HepG2 (cell line): ENCODE measurements at regions not wholly inside any gene's neighbourhood (a gene's known extent, or its start where the extent isn't known, plus 50 kb on each side); places are given as distances from the start of the nearest gene placed in this dataset.

Experiments used
- ATAC-seq: fragments of 200-7000 bp; cut with Tn5 transposase; 3 replicates; pipeline ENCODE4 v1.9.1; 2020; ENCODE audit warnings: mild to moderate bottlenecking, moderate library complexity
- BruUV-seq: library from RNA; stranded (reverse); fragments of 400-500 nt; replicated peaks from 2 replicates; lab custom pipeline; 2021; lab: Mats Ljungman, UMichigan
- CTCF ChIA-PET: fragments of 300-600 bp; formaldehyde crosslinking; extraction: SDS; loops from one replicate; lab custom pipeline; 2021; ENCODE audit warnings: low total read pairs, inconsistent platforms, low intra/inter-chr PET ratio; lab: Yijun Ruan, JAX
- POLR2A ChIA-PET: fragments of 350-600 bp; sonication (Branson Sonifier 250); formaldehyde crosslinking; loops from one replicate; lab custom pipeline; 2020; ENCODE audit warnings: antibody characterized with exemption, inconsistent platforms; lab: Yijun Ruan, JAX
- DNase-seq: peaks from one replicate; pipeline ENCODE4 v3.0.0-alpha.2; 2015; ENCODE audit warnings: low spot score
- FAIRE-seq: peaks from 3 replicates; lab custom pipeline; 2011; peaks lifted over from hg19 to GRCh38; lab: Jason Lieb, UNC
- H2AFZ ChIP-seq: one replicate; pipeline ENCODE4 v1.6.1; 2011; ENCODE audit warnings: low read length, inconsistent platforms
- H3K27ac ChIP-seq: fragments of 300-600 bp; 3 replicates; pipeline ENCODE4 v1.8.0; 2011; ENCODE audit warnings: mixed run types, mild to moderate bottlenecking, mixed read lengths, low read length, inconsistent platforms; ENCODE audit not compliant: insufficient read depth; ENCODE audit errors: extremely low read length
- H3K27me3 ChIP-seq, 2 experiments: fragments of 200-600 bp in 1 of 2; 2 replicates in 1 of 2; 3 replicates in 1 of 2; pipeline versions ENCODE4 v1.6.0 to v1.8.0; 2011; ENCODE audit warnings: low read length in 2 of 2, mild to moderate bottlenecking in 2 of 2, moderate library complexity in 2 of 2, inconsistent platforms in 1 of 2; ENCODE audit not compliant: insufficient read depth in 2 of 2, control insufficient read depth in 1 of 2
- H3K36me3 ChIP-seq, 2 experiments: fragments of 200-600 bp in 1 of 2; replicated peaks in 1 of 2; 2 replicates in 1 of 2; 3 replicates in 1 of 2; pipeline versions ENCODE4 v1.5.1 to v1.8.0; 2011; ENCODE audit warnings: low read length in 2 of 2, inconsistent platforms in 1 of 2; ENCODE audit not compliant: insufficient read depth in 2 of 2, control insufficient read depth in 1 of 2
- H3K4me1 ChIP-seq: 2 replicates; pipeline ENCODE4 v1.5.1; 2012; ENCODE audit warnings: low read length, inconsistent platforms; ENCODE audit not compliant: insufficient read depth
- H3K4me2 ChIP-seq: 2 replicates; pipeline ENCODE4 v1.6.0; 2011; ENCODE audit warnings: low read depth, low read length, inconsistent platforms
- H3K4me3 ChIP-seq, 3 experiments: fragments of 200-600 bp in 1 of 3; sonication (generic), shearing (Covaris generic) in 1 of 3; replicated peaks in 1 of 3; 2 replicates each; pipeline ENCODE4 v1.5.1; 2011 to 2016; ENCODE audit warnings: low read length in 3 of 3, inconsistent platforms in 2 of 3, low read depth in 2 of 3, mild to moderate bottlenecking in 2 of 3, control low read depth in 1 of 3, mixed read lengths in 1 of 3; ENCODE audit not compliant: insufficient read depth in 1 of 3
- H3K79me2 ChIP-seq: one replicate; pipeline ENCODE4 v1.6.1; 2011; ENCODE audit warnings: low read length, inconsistent platforms; ENCODE audit not compliant: insufficient read depth
- H3K9ac ChIP-seq: 2 replicates; pipeline ENCODE4 v1.6.0; 2011; ENCODE audit warnings: mild to moderate bottlenecking, low read depth, low read length, inconsistent platforms; ENCODE audit not compliant: insufficient read depth
- H3K9me3 ChIP-seq: 2 replicates; pipeline ENCODE4 v1.5.1; 2012; ENCODE audit warnings: mild to moderate bottlenecking, low read length
- H4K20me1 ChIP-seq: 2 replicates; pipeline ENCODE4 v1.6.0; 2011; ENCODE audit warnings: inconsistent platforms, mild to moderate bottlenecking, low read length, moderate library complexity; ENCODE audit not compliant: insufficient read depth
- ARNT2 ChIP-seq: sonication (generic); formaldehyde crosslinking; IDR thresholded peaks from 2 replicates; pipeline ENCODE4 v1.8.0; 2022; ENCODE audit warnings: mild to moderate bottlenecking, low read depth, missing genetic modification reagents, moderate library complexity
- GATAD1 ChIP-seq: IDR thresholded peaks from 2 replicates; pipeline ENCODE4 v1.6.1; 2016; ENCODE audit warnings: missing genetic modification reagents, missing compliant biosample characterization
- POLR2A ChIP-seq, 2 experiments: IDR thresholded peaks; 2 replicates each; pipeline ENCODE4 v1.6.1; 2011; ENCODE audit warnings: low read depth in 2 of 2, low read length in 2 of 2, mild to moderate bottlenecking in 1 of 2, moderate library complexity in 1 of 2; ENCODE audit not compliant: insufficient read depth in 1 of 2
- RBM39 ChIP-seq: fragments of 200-400 bp; formaldehyde crosslinking; IDR thresholded peaks from one replicate; pipeline ENCODE4 v1.6.1; 2018; ENCODE audit warnings: antibody characterized with exemption, mild to moderate bottlenecking, low read depth, low read length; ENCODE audit not compliant: poor library complexity, severe bottlenecking
- TRIM24 ChIP-seq: sonication (generic); formaldehyde crosslinking; IDR thresholded peaks from 2 replicates; pipeline ENCODE4 v1.8.0; 2022; ENCODE audit warnings: mild to moderate bottlenecking, missing genetic modification reagents
- ZNF713 ChIP-seq: sonication (generic); formaldehyde crosslinking; IDR thresholded peaks from 2 replicates; pipeline ENCODE4 v1.4.0; 2020; ENCODE audit warnings: mild to moderate bottlenecking, missing genetic modification reagents
- WGBS: methylation state at CpG from one replicate; pipeline ENCODE4 v1.1.6; 2017; ENCODE audit warnings: low lambda C conversion rate; 5-methylcytosine and 5-hydroxymethylcytosine counted together
- in situ Hi-C: cut with HindIII; loops from 2 replicates; pipeline ENCODE4 v1.10.0; 2017; ENCODE audit warnings: low pct_unique_long_range_greater_than_20kb; ENCODE audit not compliant: extremely low pct_ligation_motif_present
- intact Hi-C: fragments of 100-400 bp; cut with micrococcal nuclease; formaldehyde crosslinking; loops from one replicate; pipeline ENCODE4 v1.10.0; 2022; ENCODE audit not compliant: unreplicated experiment
- TF ChIP-seq, protein P1 (sequence below): sonication (generic); formaldehyde crosslinking; IDR thresholded peaks from 2 replicates; pipeline ENCODE4 v1.5.0; 2020; ENCODE audit warnings: mild to moderate bottlenecking, missing genetic modification reagents, moderate library complexity
- TF ChIP-seq, protein P2 (sequence below): IDR thresholded peaks from 2 replicates; pipeline ENCODE4 v1.6.1; 2016
- TF ChIP-seq, protein P3 (sequence below): sonication (generic); formaldehyde crosslinking; IDR thresholded peaks from 2 replicates; pipeline ENCODE4 v1.4.0; 2020; ENCODE audit warnings: mild to moderate bottlenecking, missing genetic modification reagents

- in situ Hi-C loops = no loop called here
- TF ChIP-seq, protein P1, sequence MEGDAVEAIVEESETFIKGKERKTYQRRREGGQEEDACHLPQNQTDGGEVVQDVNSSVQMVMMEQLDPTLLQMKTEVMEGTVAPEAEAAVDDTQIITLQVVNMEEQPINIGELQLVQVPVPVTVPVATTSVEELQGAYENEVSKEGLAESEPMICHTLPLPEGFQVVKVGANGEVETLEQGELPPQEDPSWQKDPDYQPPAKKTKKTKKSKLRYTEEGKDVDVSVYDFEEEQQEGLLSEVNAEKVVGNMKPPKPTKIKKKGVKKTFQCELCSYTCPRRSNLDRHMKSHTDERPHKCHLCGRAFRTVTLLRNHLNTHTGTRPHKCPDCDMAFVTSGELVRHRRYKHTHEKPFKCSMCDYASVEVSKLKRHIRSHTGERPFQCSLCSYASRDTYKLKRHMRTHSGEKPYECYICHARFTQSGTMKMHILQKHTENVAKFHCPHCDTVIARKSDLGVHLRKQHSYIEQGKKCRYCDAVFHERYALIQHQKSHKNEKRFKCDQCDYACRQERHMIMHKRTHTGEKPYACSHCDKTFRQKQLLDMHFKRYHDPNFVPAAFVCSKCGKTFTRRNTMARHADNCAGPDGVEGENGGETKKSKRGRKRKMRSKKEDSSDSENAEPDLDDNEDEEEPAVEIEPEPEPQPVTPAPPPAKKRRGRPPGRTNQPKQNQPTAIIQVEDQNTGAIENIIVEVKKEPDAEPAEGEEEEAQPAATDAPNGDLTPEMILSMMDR (CRISPR knock-in tag) = peak; percentile 20; the same call in 1 of the 2 replicates
- TF ChIP-seq ARNT2 (CRISPR knock-in tag) = no peak
- TF ChIP-seq TRIM24 (CRISPR knock-in tag) = no peak
- TF ChIP-seq, protein P2, sequence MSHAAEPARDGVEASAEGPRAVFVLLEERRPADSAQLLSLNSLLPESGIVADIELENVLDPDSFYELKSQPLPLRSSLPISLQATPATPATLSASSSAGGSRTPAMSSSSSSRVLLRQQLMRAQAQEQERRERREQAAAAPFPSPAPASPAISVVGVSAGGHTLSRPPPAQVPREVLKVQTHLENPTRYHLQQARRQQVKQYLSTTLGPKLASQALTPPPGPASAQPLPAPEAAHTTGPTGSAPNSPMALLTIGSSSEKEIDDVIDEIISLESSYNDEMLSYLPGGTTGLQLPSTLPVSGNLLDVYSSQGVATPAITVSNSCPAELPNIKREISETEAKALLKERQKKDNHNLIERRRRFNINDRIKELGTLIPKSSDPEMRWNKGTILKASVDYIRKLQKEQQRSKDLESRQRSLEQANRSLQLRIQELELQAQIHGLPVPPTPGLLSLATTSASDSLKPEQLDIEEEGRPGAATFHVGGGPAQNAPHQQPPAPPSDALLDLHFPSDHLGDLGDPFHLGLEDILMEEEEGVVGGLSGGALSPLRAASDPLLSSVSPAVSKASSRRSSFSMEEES (CRISPR knock-in tag) = no peak
- TF ChIP-seq, protein P3, sequence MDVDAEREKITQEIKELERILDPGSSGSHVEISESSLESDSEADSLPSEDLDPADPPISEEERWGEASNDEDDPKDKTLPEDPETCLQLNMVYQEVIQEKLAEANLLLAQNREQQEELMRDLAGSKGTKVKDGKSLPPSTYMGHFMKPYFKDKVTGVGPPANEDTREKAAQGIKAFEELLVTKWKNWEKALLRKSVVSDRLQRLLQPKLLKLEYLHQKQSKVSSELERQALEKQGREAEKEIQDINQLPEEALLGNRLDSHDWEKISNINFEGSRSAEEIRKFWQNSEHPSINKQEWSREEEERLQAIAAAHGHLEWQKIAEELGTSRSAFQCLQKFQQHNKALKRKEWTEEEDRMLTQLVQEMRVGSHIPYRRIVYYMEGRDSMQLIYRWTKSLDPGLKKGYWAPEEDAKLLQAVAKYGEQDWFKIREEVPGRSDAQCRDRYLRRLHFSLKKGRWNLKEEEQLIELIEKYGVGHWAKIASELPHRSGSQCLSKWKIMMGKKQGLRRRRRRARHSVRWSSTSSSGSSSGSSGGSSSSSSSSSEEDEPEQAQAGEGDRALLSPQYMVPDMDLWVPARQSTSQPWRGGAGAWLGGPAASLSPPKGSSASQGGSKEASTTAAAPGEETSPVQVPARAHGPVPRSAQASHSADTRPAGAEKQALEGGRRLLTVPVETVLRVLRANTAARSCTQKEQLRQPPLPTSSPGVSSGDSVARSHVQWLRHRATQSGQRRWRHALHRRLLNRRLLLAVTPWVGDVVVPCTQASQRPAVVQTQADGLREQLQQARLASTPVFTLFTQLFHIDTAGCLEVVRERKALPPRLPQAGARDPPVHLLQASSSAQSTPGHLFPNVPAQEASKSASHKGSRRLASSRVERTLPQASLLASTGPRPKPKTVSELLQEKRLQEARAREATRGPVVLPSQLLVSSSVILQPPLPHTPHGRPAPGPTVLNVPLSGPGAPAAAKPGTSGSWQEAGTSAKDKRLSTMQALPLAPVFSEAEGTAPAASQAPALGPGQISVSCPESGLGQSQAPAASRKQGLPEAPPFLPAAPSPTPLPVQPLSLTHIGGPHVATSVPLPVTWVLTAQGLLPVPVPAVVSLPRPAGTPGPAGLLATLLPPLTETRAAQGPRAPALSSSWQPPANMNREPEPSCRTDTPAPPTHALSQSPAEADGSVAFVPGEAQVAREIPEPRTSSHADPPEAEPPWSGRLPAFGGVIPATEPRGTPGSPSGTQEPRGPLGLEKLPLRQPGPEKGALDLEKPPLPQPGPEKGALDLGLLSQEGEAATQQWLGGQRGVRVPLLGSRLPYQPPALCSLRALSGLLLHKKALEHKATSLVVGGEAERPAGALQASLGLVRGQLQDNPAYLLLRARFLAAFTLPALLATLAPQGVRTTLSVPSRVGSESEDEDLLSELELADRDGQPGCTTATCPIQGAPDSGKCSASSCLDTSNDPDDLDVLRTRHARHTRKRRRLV (CRISPR knock-in tag) = no peak
- TF ChIP-seq GATAD1 (CRISPR knock-in tag) = no peak
- TF ChIP-seq ZNF713 (CRISPR knock-in tag) = no peak
- no peak for TF ChIP-seq RBM39
- TF ChIP-seq POLR2A (IDR thresholded peaks at IDR 0.05; ENCODE audit: insufficient read depth in 1 of 2, low read depth in 2 of 2, low read length in 2 of 2) = no peak
- no peak overlapping the region for H3K4me2 ChIP-seq
- CTCF ChIA-PET = no interaction called here
- no peak overlapping the region for H3K27ac ChIP-seq
- no peaks in the 10 kb centered on the region for H3K9me3 ChIP-seq
- ATAC-seq (peak; percentile 28; the same call in 1 of the 3 replicates), DNase-seq (no peak), FAIRE-seq (no peak)
- no peaks in the 10 kb centered on the region for H3K27me3 ChIP-seq
- H3K4me1 ChIP-seq = no peaks in the 10 kb centered on the region
- no peaks in the 10 kb centered on the region for H3K79me2 ChIP-seq
- H4K20me1 ChIP-seq = peaks cover 6% of the 10 kb centered on the region; the same call in 1 of the 2 replicates
- WGBS = 98% methylated on average over 3 of the region's 3 CpGs
- H2AFZ ChIP-seq = no peak overlapping the region
- intact Hi-C loops = no loop called here
- POLR2A ChIA-PET = no interaction called here
- BruUV-seq = TSS peak; percentile 40
- no peak overlapping the region for H3K4me3 ChIP-seq
- no peak overlapping the region for H3K9ac ChIP-seq
- peaks cover 7 to 37% of the 10 kb centered on the region in 2 experiments; a peak in 4 of 5 replicates for H3K36me3 ChIP-seq
Observed at GRCh38 chr11:71062199-71062598, 190.2 kb downstream of the SHANK2 start.
